Stomach (tissue), 8 donors: ENCODE measurements at regions not wholly inside any gene's neighbourhood (a gene's known extent, or its start where the extent isn't known, plus 50 kb on each side); places are given as distances from the start of the nearest gene placed in this dataset.

ENCODE experiments used
- DNase-seq, 2 donors: peaks; one replicate each; pipeline versions ENCODE4 v3.0.0 to v3.0.0-alpha.2; 2013 to 2019
- H3K27ac ChIP-seq, 5 donors: fragments of 200-600 bp in 4 of 5; sonication (generic) in 4 of 5; one replicate each; pipeline ENCODE4 v1.5.1; 2013 to 2019; ENCODE audit warnings: mild to moderate bottlenecking in 1 of 5, moderate library complexity in 1 of 5
- H3K27me3 ChIP-seq, 3 donors: fragments of 200-600 bp; sonication (generic); one replicate each; pipeline ENCODE4 v1.5.1; 2017 to 2019; ENCODE audit warnings: mixed run types in 1 of 3
- H3K36me3 ChIP-seq, 4 donors: fragments of 200-600 bp; sonication (generic); 1 replicate in 3 of 4; 2 replicates in 1 of 4; pipeline ENCODE4 v1.5.1; 2016 to 2019
- H3K4me1 ChIP-seq, 4 donors: fragments of 200-600 bp; sonication (generic); one replicate each; pipeline ENCODE4 v1.5.1; 2016 to 2019
- H3K4me3 ChIP-seq, 4 donors: fragments of 200-600 bp; sonication (generic) in 3 of 4; one replicate each; pipeline ENCODE4 v1.5.1; 2016 to 2019; ENCODE audit warnings: mild to moderate bottlenecking in 1 of 4
- H3K9me3 ChIP-seq, 4 donors: fragments of 200-600 bp; sonication (generic); one replicate each; pipeline ENCODE4 v1.5.1; 2016 to 2019
- EP300 ChIP-seq: sonication (generic); formaldehyde crosslinking; IDR thresholded peaks from one replicate; pipeline ENCODE4 v1.6.1; 2017; ENCODE audit warnings: antibody characterized with exemption
- POLR2A ChIP-seq, 4 donors: fragments of 450-650 bp; IDR thresholded peaks; one replicate each; pipeline ENCODE4 v1.6.1; 2016; ENCODE audit warnings: antibody characterized with exemption in 4 of 4, control low read depth in 2 of 4, mild to moderate bottlenecking in 1 of 4, moderate library complexity in 1 of 4
- POLR2AphosphoS5 ChIP-seq, 3 donors: sonication (generic); formaldehyde crosslinking; IDR thresholded peaks; one replicate each; pipeline ENCODE4 v1.6.1; 2016; ENCODE audit warnings: antibody characterized with exemption in 3 of 3
- WGBS, 5 donors: extraction: QIAGEN DNeasy Blood & Tissue Kit in 3 of 5; methylation state at CpG; one replicate each; pipeline versions ENCODE4 v1.1.5 to v1.1.7; 2013 to 2018; 5-methylcytosine and 5-hydroxymethylcytosine counted together
- intact Hi-C: fragments of 100-400 bp; cut with DNase I; formaldehyde crosslinking; loops from one replicate; pipeline ENCODE4 v1.15.1; 2023; ENCODE audit warnings: low total_unique reads
- TF ChIP-seq, protein P1 (sequence below), 7 experiments: fragments of 450-650 bp in 4 of 7; fragments of 200-600 bp in 3 of 7; sonication (generic) in 3 of 7; IDR thresholded peaks; one replicate each; pipeline ENCODE4 v1.5.1; 2016 to 2019; ENCODE audit warnings: antibody characterized with exemption in 7 of 7, control low read depth in 2 of 7, mild to moderate bottlenecking in 1 of 7
- donor health status: healthy with polysubstance abuse.
- donor health status: Bipolar disorder and iron deficiency.
- donor health status: healthy.

DNA sequence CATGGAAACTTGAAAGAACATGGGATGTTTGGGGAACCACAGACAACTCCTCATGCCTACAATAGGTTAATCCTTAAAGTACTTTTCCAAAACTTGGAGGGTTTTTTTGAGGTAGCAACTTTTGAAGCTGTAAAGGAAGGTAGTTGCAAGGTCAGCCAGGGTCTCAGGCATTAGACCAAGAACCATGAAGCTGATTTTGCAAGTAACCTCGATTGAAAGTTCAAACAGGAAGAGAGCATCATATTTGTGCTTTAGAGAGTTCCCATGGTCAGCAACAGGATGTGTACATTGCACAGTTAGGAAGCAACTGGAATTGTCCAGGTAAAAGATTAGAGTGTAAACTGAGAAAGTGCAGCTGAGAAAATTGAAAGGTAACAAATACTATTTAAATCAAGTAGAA, 199.8 kb upstream of the NR2F2 start:
- intact Hi-C loops, result no loop called here
- TF ChIP-seq, protein P1, sequence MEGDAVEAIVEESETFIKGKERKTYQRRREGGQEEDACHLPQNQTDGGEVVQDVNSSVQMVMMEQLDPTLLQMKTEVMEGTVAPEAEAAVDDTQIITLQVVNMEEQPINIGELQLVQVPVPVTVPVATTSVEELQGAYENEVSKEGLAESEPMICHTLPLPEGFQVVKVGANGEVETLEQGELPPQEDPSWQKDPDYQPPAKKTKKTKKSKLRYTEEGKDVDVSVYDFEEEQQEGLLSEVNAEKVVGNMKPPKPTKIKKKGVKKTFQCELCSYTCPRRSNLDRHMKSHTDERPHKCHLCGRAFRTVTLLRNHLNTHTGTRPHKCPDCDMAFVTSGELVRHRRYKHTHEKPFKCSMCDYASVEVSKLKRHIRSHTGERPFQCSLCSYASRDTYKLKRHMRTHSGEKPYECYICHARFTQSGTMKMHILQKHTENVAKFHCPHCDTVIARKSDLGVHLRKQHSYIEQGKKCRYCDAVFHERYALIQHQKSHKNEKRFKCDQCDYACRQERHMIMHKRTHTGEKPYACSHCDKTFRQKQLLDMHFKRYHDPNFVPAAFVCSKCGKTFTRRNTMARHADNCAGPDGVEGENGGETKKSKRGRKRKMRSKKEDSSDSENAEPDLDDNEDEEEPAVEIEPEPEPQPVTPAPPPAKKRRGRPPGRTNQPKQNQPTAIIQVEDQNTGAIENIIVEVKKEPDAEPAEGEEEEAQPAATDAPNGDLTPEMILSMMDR (IDR thresholded peaks at IDR 0.05), result no peak
- TF ChIP-seq POLR2A (IDR thresholded peaks at IDR 0.05) (no peak), EP300 (no peak), POLR2AphosphoS5 (IDR thresholded peaks at IDR 0.05) (no peak)
- DNase-seq, result no peak
- Histone ChIP-seq H3K27me3 (no peaks in the 10 kb centered on the region), H3K27ac (no peak overlapping the region), H3K4me1 (no peaks in the 10 kb centered on the region), H3K36me3 (no peaks in the 10 kb centered on the region), H3K9me3 (no peaks in the 10 kb centered on the region), H3K4me3 (no peak overlapping the region)
- WGBS, 5 donors, result 3 to 18% (median 11%) methylated on average over 1 of the region's 1 CpG

DNA sequence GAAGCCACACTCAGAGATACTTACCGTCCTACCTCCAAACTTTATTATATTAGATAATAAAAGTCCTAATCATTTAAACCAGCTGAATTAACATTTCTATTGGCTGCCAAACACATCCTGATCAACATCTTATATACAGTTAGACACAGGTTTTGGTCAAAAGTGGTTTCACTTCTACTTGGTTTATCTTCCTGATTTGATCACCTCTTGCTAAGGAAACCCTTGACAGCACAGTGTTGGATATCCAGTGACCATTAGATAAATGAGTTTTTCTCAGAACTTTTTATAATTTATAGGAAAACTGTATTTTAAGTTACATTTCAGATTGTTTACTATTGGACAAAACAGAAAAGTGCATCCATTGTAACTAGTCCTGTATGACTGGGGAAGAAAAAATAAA, 198.4 kb upstream of the NR2F2 start:
- Histone ChIP-seq H3K27ac (no peak overlapping the region), H3K4me1 (no peaks in the 10 kb centered on the region), H3K4me3 (no peak overlapping the region), H3K36me3 (no peaks in the 10 kb centered on the region), H3K9me3 (no peaks in the 10 kb centered on the region), H3K27me3 (no peaks in the 10 kb centered on the region)
- DNase-seq, result no peak
- 45 to 100% (median 98%) methylated on average over 1 of the region's 1 CpG for WGBS, 5 donors
- intact Hi-C loops, result no loop called here
- TF ChIP-seq POLR2AphosphoS5 (IDR thresholded peaks at IDR 0.05), result no peak
- no peak for TF ChIP-seq POLR2A (IDR thresholded peaks at IDR 0.05)
- TF ChIP-seq, protein P1 (IDR thresholded peaks at IDR 0.05), result no peak
- TF ChIP-seq EP300, result no peak

DNA sequence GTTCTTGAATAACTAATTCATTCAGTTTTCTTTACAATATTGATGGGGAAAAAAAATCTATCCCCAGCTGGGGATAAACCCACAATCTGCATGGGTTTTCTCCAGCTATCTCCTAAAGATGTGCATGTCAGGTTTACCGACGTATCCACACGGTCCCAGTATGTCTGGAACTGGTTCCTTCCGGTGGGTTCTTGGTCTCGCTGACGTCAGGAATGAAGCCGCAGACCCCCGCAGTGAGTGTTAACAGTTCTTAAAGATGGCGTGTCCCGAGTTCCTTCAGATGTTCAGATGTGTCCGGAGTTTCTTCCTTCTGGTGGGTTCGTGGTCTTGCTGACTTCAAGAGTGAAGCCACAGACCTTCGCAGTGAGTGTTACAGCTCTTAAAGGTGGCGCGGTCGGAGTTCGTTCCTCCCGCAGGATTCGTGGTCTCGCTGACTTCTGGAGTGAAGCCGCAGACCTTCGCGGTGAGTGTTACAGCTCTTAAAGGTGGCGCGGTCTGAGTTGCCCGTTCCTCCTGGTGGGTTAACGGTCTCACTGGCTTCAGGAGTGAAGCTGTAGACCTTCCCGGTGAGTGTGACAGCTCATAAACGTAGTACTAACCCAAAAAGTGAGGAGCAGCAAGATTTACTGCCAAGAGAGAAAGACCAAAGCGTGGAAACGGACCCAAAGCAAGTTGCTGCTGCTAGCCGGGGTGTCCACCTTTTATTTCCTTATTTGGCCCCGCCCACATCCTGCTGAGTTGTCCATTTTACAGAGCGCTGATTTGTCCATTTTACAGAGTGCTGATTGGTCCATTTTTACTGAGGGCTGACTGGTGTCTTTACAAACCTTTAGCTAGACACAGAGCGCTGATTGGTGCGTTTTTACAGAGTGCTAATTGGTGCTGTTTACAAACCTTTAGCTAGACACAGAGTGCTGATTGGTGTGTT, 195.1 kb upstream of the NR2F2 start:
- Histone ChIP-seq H3K4me1 (no peaks in the 10 kb centered on the region), H3K27ac (no peak overlapping the region), H3K36me3 (no peaks in the 10 kb centered on the region), H3K4me3 (no peak overlapping the region), H3K27me3 (no peaks in the 10 kb centered on the region), H3K9me3 (no peaks in the 10 kb centered on the region)
- TF ChIP-seq, protein P1 (IDR thresholded peaks at IDR 0.05), result no peak
- no peak for TF ChIP-seq EP300
- no peak for TF ChIP-seq POLR2A (IDR thresholded peaks at IDR 0.05)
- TF ChIP-seq POLR2AphosphoS5 (IDR thresholded peaks at IDR 0.05), result no peak
- intact Hi-C loops, result no loop called here
- WGBS, 5 donors, result 93 to 97% (median 95%) methylated on average over 33 to 36 of the region's 36 CpGs
- DNase-seq, result no peak

DNA sequence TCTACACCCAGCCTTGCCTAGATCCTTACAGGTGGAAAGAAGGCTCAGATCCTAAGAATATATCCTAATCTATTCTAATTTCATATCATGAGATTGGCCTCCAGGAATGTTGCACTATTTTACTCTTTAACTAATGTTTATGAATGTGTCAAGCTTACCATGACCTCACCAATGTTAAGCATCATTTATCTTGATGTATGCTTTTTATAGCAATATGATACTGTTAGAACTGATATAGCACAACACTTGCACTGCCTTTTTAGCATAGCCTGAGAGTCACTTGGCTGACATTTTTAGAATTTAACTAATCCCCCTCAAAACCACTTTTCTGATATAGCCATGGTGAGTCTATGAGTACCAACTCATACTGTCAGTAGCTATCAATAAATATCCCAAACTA, 191.5 kb upstream of the NR2F2 start:
- no peaks in the 10 kb centered on the region for H3K4me1 ChIP-seq
- H3K27ac ChIP-seq, result no peak overlapping the region
- no peak for DNase-seq
- no peak overlapping the region for H3K4me3 ChIP-seq
- H3K9me3 ChIP-seq, result no peaks in the 10 kb centered on the region
- TF ChIP-seq, protein P1 (IDR thresholded peaks at IDR 0.05), result no peak
- TF ChIP-seq POLR2A (IDR thresholded peaks at IDR 0.05) (no peak), EP300 (no peak), POLR2AphosphoS5 (IDR thresholded peaks at IDR 0.05) (no peak)
- H3K27me3 ChIP-seq, result no peaks in the 10 kb centered on the region
- no peaks in the 10 kb centered on the region for H3K36me3 ChIP-seq
- intact Hi-C loops, result no loop called here
